ENCODE measurements at regions not wholly inside any gene's neighbourhood (a gene's known extent, or its start where the extent isn't known, plus 50 kb on each side); places are given as distances from the start of the nearest gene placed in this dataset.
"Not testable (repeated sequence)": the region's sequence is repeated elsewhere in the genome, so short reads cannot be mapped to it uniquely, and the experiment has no call there.

DNA sequence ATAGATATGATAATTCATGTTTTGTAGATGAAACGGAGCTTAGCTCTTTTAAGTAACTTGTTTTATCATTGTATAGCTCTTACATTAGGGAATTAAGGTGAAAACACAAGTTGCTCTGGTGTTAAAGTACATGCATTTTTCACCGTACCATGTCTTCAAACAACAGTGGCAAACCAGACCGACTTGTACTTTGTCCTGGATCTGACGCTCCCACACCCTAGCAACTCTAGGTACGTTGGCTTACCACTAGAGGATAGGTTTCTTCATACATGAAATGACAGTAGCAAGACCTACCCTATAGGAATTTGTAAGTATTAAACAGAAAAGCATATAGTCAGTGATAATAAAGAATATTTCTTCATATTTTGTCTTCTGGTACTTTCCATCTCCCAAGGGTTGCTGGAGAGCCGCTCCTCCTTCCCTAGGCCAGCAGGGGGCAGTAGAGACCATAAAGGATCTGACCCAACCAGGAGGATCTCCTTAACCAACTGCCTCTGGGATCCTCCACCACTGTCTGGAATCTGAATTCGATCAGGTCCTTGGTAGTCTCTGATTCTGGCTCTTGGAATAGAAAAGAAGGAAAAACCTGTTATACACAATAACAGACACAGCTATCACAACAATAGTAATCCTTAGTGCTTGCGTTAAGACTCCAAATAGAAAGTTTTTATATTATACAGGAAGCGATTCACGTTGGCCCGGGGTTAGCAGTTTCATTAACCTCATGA lies 136.7 kb downstream of the CAVIN4 start:
- DNase-seq = peak; percentile 55

DNA sequence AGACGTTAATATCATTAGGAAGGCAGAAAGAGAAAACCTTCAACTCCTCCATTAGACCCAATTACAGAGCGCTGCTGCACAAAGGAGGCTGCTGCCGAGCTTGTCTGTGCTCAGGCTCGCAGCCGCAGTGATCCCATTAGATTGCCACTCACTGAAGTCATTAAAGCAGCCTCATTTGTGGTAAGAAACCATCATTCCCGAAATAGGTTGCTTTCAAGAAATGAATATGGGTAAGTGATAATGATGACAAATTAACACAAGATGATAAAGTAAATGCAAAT lies 137.2 kb downstream of the CAVIN4 start:
- no peak for DNase-seq

DNA sequence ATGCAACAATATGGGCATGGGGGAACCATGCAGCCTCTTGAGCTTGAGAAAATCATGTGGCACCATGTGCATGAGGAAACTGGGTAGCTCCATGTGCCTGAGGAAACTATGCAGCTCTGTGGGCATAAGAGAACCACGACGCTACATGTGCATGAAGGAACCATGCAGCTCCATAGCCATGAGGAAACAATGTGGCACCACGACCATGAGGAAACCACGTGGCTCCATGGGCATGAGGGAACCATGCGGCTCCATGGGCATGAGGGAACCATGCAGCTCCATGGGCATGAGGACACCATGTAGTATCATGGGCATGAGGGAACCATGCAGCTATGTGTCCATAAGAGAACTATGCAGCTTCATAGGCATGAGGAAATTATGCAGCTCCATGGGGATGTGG lies 140.8 kb downstream of the CAVIN4 start:
- no peak for DNase-seq

DNA sequence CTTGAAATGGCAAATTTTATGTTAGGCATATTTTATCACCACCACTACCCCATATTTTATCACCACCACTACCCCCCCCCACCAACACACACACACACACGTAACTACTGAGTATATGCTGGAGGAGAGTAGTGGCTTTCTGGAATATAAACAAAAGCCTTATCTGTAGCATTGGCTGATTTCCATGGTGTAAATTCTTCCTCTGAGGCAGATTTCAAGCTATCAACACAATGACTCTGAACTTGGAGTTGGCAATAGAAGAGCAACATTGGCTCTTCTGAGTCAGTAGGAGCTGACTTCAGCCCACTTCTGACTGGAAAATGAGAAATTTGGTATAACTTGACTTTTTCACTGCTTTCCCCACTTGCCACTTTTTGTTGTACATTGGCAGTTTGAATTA lies 143.0 kb downstream of the CAVIN4 start:
- DNase-seq = peak; percentile 1

DNA sequence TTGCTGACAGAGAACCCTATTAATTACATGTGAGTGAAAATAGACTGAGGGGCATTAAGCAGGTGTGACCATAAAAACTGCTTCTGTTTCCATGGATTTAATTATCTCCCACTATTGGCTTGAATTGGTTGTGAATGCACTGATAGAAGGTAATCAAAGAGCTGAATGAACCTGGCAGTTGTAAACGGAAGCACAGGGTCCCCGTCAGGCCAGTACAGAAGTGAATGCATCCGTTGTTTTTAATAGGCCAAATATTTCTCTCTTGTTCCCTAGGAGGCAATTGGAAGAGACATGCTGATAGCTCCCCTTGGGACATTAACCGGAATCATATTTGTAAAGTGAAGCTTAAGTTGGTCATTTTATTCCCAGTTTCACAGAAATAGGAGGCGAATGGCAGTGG lies 147.0 kb downstream of the CAVIN4 start:
- no peak for DNase-seq

DNA sequence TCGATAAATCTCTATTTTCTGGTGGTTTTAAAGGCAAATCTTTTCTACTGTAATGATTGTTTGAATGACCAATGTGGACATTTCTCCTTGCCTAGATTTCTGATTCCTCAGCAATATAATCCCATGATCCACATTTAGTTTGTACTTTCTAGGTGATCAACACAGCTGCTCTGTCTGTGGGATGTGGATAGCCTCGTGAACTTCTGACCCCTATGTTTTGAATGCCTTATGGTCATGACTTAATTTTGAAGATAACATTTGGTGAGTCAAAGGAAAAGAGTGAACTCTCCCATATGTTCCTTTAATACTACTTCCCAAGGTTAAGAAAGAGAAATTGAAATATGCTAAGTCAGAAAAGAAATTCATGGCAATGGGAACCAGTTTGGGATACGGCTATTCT lies 147.5 kb downstream of the CAVIN4 start:
- DNase-seq = no peak

GRCh38 chr9:100729336-100729895 lies 151.5 kb downstream of the CAVIN4 start:
- DNase-seq = no peak

- no peak for DNase-seq
Observed at GRCh38 chr9:100730086-100730485, 152.2 kb downstream of the CAVIN4 start.

GRCh38 chr9:100731038-100731556 lies 153.2 kb downstream of the CAVIN4 start:
- DNase-seq = no peak

DNA sequence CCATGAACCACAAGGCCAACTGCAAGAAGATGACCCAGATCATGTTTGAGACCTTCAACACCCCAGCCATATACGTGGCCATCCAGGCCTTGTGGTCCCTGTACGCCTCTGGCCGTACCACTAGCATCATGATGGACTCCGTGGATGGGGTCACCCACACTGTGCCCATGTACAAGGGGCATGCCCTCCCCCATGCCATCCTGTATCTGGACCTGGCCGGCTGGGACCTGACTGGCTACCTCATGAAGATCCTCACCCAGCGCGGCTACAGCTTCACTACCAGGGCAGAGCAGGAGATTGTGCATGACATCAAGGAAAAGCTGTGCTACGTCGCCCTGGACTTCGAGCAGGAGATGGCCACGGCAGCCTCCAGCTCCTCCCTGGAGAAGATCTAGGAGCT lies 153.7 kb downstream of the CAVIN4 start:
- no peak for DNase-seq

DNA sequence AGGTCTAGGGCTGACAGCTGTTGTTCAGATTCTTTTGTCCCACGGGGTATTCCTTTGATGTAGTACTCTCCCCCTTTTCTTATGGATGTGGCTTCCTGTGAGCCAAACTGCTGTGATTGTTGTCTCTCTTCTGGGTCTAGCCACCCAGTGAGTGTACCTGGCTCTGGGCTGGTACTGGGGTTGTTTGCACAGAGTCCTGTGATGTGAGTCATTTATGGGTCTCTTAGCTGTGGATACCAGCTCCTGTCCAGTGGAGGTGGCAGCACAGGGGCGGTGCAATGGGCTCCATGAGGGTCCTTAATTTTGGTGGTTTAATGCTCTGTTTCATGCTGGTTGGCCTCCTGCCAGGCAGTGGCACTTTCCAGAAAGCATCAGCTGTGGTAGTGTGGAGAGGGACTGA lies 161.3 kb downstream of the CAVIN4 start:
- DNase-seq = no peak

DNA sequence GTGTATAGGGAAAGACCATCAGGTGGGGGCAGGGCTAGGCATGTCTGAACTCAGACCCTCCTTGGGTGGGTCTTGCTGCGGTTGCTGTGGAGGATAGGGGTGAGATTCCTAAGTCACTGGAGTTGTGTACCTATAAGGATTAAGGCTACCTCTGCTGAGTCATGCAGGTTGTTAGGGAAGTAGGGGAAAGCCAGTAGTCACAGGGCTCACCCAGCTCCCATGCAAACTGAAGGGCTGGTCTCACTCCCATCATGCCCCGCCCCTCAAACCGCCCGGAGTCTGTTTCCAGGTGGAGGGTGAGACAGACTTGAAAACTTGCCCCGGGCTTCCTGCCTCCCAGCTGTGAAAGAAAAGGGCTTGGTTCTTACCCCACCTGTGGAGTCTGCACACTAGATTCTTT lies 161.8 kb downstream of the CAVIN4 start:
- DNase-seq = no peak

- not testable (repeated sequence) for DNase-seq
Observed at GRCh38 chr9:100748930-100749329, 171.1 kb downstream of the CAVIN4 start.

DNA sequence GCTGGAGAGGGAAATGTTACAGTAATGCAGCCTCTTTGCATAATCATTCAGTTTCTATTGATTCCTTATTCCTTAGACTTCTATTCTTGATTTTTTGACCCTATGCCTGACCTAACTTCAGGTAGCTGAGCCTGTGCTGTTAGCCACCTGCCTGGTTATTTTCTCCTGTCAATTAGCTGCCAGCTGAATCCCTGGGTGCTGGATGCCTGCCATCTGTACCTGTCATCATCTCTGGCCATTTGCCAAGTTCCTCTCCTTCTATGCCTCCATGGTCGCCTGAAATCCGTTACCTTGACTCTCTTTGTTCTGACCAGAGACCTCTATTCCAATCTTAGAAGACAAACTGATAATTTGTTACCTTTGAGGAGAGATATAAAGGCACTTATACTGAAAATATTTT lies 178.3 kb downstream of the CAVIN4 start:
- DNase-seq = no peak

- DNase-seq = no peak
Observed at GRCh38 chr9:100759215-100759614, 181.3 kb downstream of the CAVIN4 start.

GRCh38 chr9:100761276-100761802 lies 183.5 kb downstream of the CAVIN4 start:
- DNase-seq = no peak

- no peak for DNase-seq
Observed at GRCh38 chr9:100774326-100774725, 196.4 kb downstream of the CAVIN4 start.

DNA sequence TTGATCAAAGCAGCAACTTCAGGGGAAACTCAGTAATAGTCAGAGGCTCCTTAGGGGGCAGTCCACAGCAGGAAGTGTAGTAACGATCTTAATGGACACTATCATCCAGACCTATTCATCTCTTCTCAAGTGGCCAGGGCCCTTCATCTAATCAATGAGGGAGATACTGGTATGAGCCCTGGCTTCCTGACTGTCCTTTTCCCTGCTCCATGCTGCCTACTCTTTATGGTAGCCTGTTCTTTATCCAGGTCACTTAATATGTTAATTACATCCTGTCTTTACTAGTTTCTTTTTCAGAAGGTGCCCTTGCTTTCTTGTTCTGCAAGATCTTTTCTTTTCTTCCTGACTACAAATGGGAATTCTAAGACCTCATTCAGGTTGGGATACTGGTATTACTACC lies 197.1 kb downstream of the CAVIN4 start:
- DNase-seq = no peak

- no peak for DNase-seq
Observed at GRCh38 chr9:100775912-100776311, 198.0 kb downstream of the CAVIN4 start.

- DNase-seq = no peak
Observed at GRCh38 chr9:100784755-100785154, 206.9 kb downstream of the CAVIN4 start.

DNA sequence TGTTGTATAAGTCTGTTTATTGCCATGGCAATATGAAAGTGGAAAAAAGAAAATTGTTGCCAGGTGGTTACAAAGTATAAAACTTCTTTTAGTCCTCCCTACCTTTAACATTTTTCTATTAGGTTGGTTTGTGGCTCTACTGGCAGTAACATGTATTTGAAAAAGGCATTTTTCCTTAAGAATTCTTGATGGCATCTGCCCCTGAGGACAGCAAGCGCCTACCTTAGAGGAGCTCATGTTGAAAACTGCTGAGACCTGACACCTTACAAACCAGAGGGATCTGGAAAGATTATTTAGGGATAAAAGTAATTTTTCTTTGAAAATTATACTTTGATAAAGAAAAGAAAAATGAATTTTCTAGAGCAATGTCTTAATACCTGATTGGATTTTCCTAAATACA lies 208.1 kb downstream of the CAVIN4 start:
- DNase-seq = no peak

GRCh38 chr9:100794738-100795269 lies 216.9 kb downstream of the CAVIN4 start:
- DNase-seq = no peak

- no peak for DNase-seq
Observed at GRCh38 chr9:100803956-100804355, 224.6 kb upstream of the PLPPR1 start.

- no peak for DNase-seq
Observed at GRCh38 chr9:100811643-100812042, 216.9 kb upstream of the PLPPR1 start.

All from fibroblast of skin of scalp (primary cell).